Endothelial cell of umbilical vein (primary cell): ENCODE measurements at regions not wholly inside any gene's neighbourhood (a gene's known extent, or its start where the extent isn't known, plus 50 kb on each side); places are given as distances from the start of the nearest gene placed in this dataset.

Experiments
- BruUV-seq: library from RNA; stranded (reverse); fragments of 400-500 nt; replicated peaks from 2 replicates; lab custom pipeline; 2021; lab: Mats Ljungman, UMichigan
- CTCF ChIA-PET: fragments of 300-600, 350-600 bp; sonication (Branson Sonifier 250); formaldehyde crosslinking; loops from one replicate; lab custom pipeline; 2021; ENCODE audit warnings: antibody characterized with exemption, inconsistent platforms; lab: Charles Lee
- POLR2A ChIA-PET: fragments of 300-600, 350-600 bp; sonication (Branson Sonifier 250); formaldehyde crosslinking; loops from one replicate; lab custom pipeline; 2021; ENCODE audit warnings: antibody characterized with exemption, inconsistent platforms; lab: Charles Lee
- DNase-seq: peaks from one replicate; pipeline ENCODE4 v3.0.0-alpha.2; 2011; ENCODE audit warnings: low read depth, low spot score
- FAIRE-seq: peaks from 2 replicates; lab custom pipeline; 2011; peaks lifted over from hg19 to GRCh38; lab: Jason Lieb, UNC
- H2AFZ ChIP-seq: 2 replicates; pipeline ENCODE4 v1.6.0; 2012; ENCODE audit warnings: low read depth, low read length, control low read depth, inconsistent platforms
- H3K27ac ChIP-seq: 2 replicates; pipeline ENCODE4 v1.5.1; 2011; ENCODE audit warnings: low read depth, mild to moderate bottlenecking, control low read depth, low read length, moderate library complexity; ENCODE audit not compliant: insufficient read depth
- H3K27me3 ChIP-seq, 2 experiments: 2 replicates each; pipeline versions ENCODE4 v1.6.0 to v1.6.1; 2011; ENCODE audit warnings: low read length in 2 of 2, mixed read lengths in 1 of 2; ENCODE audit not compliant: control insufficient read depth in 2 of 2, insufficient read depth in 2 of 2
- H3K36me3 ChIP-seq, 2 experiments: 2 replicates in 1 of 2; 3 replicates in 1 of 2; pipeline ENCODE4 v1.5.1; 2011; ENCODE audit warnings: low read length in 2 of 2, mild to moderate bottlenecking in 1 of 2, moderate library complexity in 1 of 2; ENCODE audit not compliant: control insufficient read depth in 2 of 2, insufficient read depth in 2 of 2; ENCODE audit errors: extremely low read depth in 1 of 2
- H3K4me1 ChIP-seq: 3 replicates; pipeline ENCODE4 v1.5.1; 2011; ENCODE audit warnings: mild to moderate bottlenecking, low read length; ENCODE audit not compliant: control insufficient read depth, insufficient read depth; ENCODE audit errors: extremely low read depth
- H3K4me2 ChIP-seq: 2 replicates; pipeline ENCODE4 v1.6.1; 2011; ENCODE audit warnings: low read length, control low read depth, mixed read lengths; ENCODE audit not compliant: insufficient read depth
- H3K4me3 ChIP-seq, 3 experiments: fragments of 200-600 bp in 1 of 3; sonication (generic), shearing (Covaris generic) in 1 of 3; replicated peaks in 1 of 3; 2 replicates each; pipeline ENCODE4 v1.5.1; 2011 to 2016; ENCODE audit warnings: control low read depth in 3 of 3, low read length in 3 of 3, mild to moderate bottlenecking in 2 of 3, inconsistent platforms in 1 of 3, low read depth in 1 of 3, moderate library complexity in 1 of 3; ENCODE audit not compliant: insufficient read depth in 1 of 3
- H3K79me2 ChIP-seq: 2 replicates; pipeline ENCODE4 v1.6.0; 2012; ENCODE audit warnings: low read length, inconsistent platforms; ENCODE audit not compliant: control insufficient read depth, insufficient read depth
- H3K9ac ChIP-seq: replicated peaks from 2 replicates; pipeline ENCODE3; 2011; ENCODE audit warnings: low read length, control low read depth; ENCODE audit not compliant: insufficient read depth; ENCODE audit errors: extremely low read depth
- H3K9me1 ChIP-seq: replicated peaks from 3 replicates; pipeline ENCODE4 v1.6.0; 2011; ENCODE audit warnings: mild to moderate bottlenecking, low read length; ENCODE audit not compliant: control insufficient read depth, insufficient read depth; ENCODE audit errors: extremely low read depth
- H3K9me3 ChIP-seq: replicated peaks from 2 replicates; pipeline ENCODE4 v1.5.1; 2012; ENCODE audit warnings: low read length, inconsistent platforms; ENCODE audit not compliant: control insufficient read depth, insufficient read depth
- H4K20me1 ChIP-seq: replicated peaks from 2 replicates; pipeline ENCODE3; 2011; ENCODE audit warnings: mild to moderate bottlenecking, low read length; ENCODE audit not compliant: control insufficient read depth, insufficient read depth; ENCODE audit errors: extremely low read depth
- EZH2 ChIP-seq: IDR thresholded peaks from 2 replicates; pipeline ENCODE4 v1.6.1; 2012; ENCODE audit warnings: borderline replicate concordance, low read depth, mild to moderate bottlenecking, moderate library complexity, low read length, inconsistent platforms; ENCODE audit not compliant: severe bottlenecking
- FOS ChIP-seq: IDR thresholded peaks from 2 replicates; pipeline ENCODE4 v1.6.1; 2011; ENCODE audit warnings: mild to moderate bottlenecking, low read length, moderate library complexity, borderline replicate concordance; ENCODE audit not compliant: insufficient read depth
- GATA2 ChIP-seq: IDR thresholded peaks from 2 replicates; pipeline ENCODE4 v1.7.0; 2011; ENCODE audit warnings: low read depth, mild to moderate bottlenecking, moderate library complexity, mixed read lengths, low read length; ENCODE audit not compliant: insufficient read length, insufficient read depth
- JUN ChIP-seq: IDR thresholded peaks from 2 replicates; pipeline ENCODE4 v1.6.1; 2011; ENCODE audit warnings: borderline replicate concordance, low read depth; ENCODE audit not compliant: insufficient read length, insufficient read depth
- MYC ChIP-seq: IDR thresholded peaks from one replicate; pipeline ENCODE4 v1.6.1; 2011; ENCODE audit warnings: mild to moderate bottlenecking, low read depth, low read length
- POLR2A ChIP-seq: IDR thresholded peaks from 2 replicates; pipeline ENCODE4 v1.6.1; 2012; ENCODE audit warnings: low read depth, mild to moderate bottlenecking, control low read depth, low read length
- POLR2AphosphoS5 ChIP-seq: IDR thresholded peaks from 2 replicates; pipeline ENCODE4 v1.6.1; 2012; ENCODE audit warnings: low read depth, mild to moderate bottlenecking, control low read depth, low read length, moderate library complexity; ENCODE audit not compliant: insufficient read depth
- dilution Hi-C: fragments of 300-500 bp; cut with MboI; formaldehyde crosslinking; loops from one replicate; pipeline ENCODE4 v1.15.0; 2019; ENCODE audit warnings: low sequenced_read_pairs; ENCODE audit not compliant: extremely low pct_ligation_motif_present
- intact Hi-C: fragments of 100-400 bp; cut with micrococcal nuclease; formaldehyde crosslinking; loops from one replicate; pipeline ENCODE4 v1.10.0; 2022
- TF ChIP-seq, protein P1 (sequence below), 2 donors: IDR thresholded peaks; 1 replicate in 1 of 2; 2 replicates in 1 of 2; pipeline ENCODE4 v1.5.1; 2011; ENCODE audit warnings: low read length in 2 of 2, mild to moderate bottlenecking in 2 of 2, moderate library complexity in 2 of 2, control low read depth in 1 of 2, inconsistent platforms in 1 of 2, low read depth in 1 of 2; ENCODE audit not compliant: insufficient read depth in 1 of 2; ENCODE audit errors: extremely low read depth in 1 of 2
- TF ChIP-seq, protein P2 (sequence below): IDR thresholded peaks from 2 replicates; pipeline ENCODE4 v1.6.1; 2011; ENCODE audit not compliant: insufficient read depth, insufficient read length

DNA sequence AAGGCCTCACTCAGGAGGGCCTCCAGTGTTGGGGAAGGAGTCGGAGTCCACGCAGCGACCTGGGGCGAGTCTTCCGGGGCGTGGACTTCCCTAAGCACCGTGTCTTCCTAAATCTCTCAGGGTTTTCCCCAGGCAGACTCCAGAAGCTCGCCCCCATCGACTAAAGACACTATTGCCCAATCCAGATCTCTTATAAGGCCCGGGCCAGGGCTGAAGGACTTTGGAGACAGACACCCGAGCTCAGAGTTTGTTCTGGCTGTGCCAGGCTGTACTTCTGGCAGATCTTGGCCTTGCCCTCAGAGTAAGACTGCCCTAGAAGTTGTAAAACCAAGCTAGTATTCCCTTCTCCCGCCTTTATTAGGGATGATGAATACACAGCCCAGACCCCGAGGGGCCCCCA, 191.4 kb downstream of the BUD13 start:
- dilution Hi-C loops (no loop called here), intact Hi-C loops (no loop called here)
- Histone ChIP-seq H3K36me3 (no peaks in the 10 kb centered on the region), H3K9me3 (no peaks in the 10 kb centered on the region), H3K27me3 (peaks cover 60 to 63% of the 10 kb centered on the region in 2 experiments), H3K4me1 (peaks cover 3% of the 10 kb centered on the region), H3K4me3 (no peak overlapping the region), H4K20me1 (no peaks in the 10 kb centered on the region), H3K9me1 (no peaks in the 10 kb centered on the region), H3K79me2 (no peaks in the 10 kb centered on the region), H3K9ac (no peak overlapping the region), H3K27ac (no peak overlapping the region), H3K4me2 (no peak overlapping the region), H2AFZ (no peak overlapping the region)
- FAIRE-seq (no peak), DNase-seq (no peak)
- BruUV-seq: no TSS peak
- CTCF ChIA-PET: interaction anchor here (2.0 kb wide), 1 partner anchor 68 kb away, joined by 14 read pairs; no protein-coding TSS in a partner anchor
- POLR2A ChIA-PET: no interaction called here
- TF ChIP-seq POLR2A: no peak
- no peak for TF ChIP-seq MYC
- no peak for TF ChIP-seq POLR2AphosphoS5
- TF ChIP-seq, protein P1, sequence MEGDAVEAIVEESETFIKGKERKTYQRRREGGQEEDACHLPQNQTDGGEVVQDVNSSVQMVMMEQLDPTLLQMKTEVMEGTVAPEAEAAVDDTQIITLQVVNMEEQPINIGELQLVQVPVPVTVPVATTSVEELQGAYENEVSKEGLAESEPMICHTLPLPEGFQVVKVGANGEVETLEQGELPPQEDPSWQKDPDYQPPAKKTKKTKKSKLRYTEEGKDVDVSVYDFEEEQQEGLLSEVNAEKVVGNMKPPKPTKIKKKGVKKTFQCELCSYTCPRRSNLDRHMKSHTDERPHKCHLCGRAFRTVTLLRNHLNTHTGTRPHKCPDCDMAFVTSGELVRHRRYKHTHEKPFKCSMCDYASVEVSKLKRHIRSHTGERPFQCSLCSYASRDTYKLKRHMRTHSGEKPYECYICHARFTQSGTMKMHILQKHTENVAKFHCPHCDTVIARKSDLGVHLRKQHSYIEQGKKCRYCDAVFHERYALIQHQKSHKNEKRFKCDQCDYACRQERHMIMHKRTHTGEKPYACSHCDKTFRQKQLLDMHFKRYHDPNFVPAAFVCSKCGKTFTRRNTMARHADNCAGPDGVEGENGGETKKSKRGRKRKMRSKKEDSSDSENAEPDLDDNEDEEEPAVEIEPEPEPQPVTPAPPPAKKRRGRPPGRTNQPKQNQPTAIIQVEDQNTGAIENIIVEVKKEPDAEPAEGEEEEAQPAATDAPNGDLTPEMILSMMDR (IDR thresholded peaks at IDR 0.05; ENCODE audit: extremely low read depth in 1 of 2, insufficient read depth in 1 of 2, low read depth in 1 of 2, low read length in 2 of 2): no peak
- no peak for TF ChIP-seq GATA2
- TF ChIP-seq, protein P2, sequence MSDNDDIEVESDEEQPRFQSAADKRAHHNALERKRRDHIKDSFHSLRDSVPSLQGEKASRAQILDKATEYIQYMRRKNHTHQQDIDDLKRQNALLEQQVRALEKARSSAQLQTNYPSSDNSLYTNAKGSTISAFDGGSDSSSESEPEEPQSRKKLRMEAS: no peak
- no peak for TF ChIP-seq FOS
- TF ChIP-seq JUN: no peak
- no peak for TF ChIP-seq EZH2
